ENCODE measurements at regions not wholly inside any gene's neighbourhood (a gene's known extent, or its start where the extent isn't known, plus 50 kb on each side); places are given as distances from the start of the nearest gene placed in this dataset.

DNA sequence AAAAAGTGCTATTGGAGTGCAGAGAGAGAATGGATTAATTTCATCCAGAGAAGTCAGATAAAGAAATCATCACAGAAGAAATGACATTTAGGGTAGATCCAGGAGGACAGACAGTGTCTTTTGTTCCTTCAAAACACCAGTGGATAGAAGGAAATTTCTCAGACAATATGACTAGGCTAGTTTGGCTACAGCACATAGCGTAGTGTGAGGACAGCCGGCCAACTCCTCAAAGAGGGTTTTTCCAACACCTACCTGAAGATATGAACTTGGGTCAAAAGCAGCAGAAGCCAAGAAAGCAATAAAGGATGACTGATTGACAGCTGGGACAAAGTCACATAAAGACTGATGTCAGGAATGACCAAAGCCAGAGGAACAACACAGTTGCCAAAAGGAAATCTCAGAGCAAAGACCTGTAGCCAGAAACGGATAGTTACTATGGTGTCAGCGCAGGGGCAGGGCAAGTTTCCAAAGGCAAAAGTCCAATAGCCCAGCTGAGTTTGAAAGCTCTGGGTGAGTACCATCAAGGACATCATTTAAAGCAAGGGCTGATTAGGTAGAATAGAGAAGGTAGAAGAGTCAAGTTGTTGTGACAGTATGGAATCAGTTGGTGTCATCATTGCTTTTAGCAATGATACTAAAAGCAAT is 58.7 kb upstream of the PDE3A start:
- no peaks in the 10 kb centered on the region for H3K36me3 ChIP-seq
- TF ChIP-seq EP300 (IDR thresholded peaks at IDR 0.05) (no peak), POLR2AphosphoS5 (IDR thresholded peaks at IDR 0.05) (no peak), POLR2A (IDR thresholded peaks at IDR 0.05) (no peak)
- TF ChIP-seq, protein P1, sequence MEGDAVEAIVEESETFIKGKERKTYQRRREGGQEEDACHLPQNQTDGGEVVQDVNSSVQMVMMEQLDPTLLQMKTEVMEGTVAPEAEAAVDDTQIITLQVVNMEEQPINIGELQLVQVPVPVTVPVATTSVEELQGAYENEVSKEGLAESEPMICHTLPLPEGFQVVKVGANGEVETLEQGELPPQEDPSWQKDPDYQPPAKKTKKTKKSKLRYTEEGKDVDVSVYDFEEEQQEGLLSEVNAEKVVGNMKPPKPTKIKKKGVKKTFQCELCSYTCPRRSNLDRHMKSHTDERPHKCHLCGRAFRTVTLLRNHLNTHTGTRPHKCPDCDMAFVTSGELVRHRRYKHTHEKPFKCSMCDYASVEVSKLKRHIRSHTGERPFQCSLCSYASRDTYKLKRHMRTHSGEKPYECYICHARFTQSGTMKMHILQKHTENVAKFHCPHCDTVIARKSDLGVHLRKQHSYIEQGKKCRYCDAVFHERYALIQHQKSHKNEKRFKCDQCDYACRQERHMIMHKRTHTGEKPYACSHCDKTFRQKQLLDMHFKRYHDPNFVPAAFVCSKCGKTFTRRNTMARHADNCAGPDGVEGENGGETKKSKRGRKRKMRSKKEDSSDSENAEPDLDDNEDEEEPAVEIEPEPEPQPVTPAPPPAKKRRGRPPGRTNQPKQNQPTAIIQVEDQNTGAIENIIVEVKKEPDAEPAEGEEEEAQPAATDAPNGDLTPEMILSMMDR (IDR thresholded peaks at IDR 0.05) = no peak
- 78% methylated on average over 4 of the region's 4 CpGs for WGBS
- no peak overlapping the region for H3K4me3 ChIP-seq
- H3K9me3 ChIP-seq = peaks cover 14% of the 10 kb centered on the region
- H3K4me1 ChIP-seq = no peaks in the 10 kb centered on the region
- H3K27ac ChIP-seq = no peak overlapping the region
- no peak for DNase-seq (ENCODE audit: low spot score in 2 of 2)
- H3K27me3 ChIP-seq = no peaks in the 10 kb centered on the region

DNA sequence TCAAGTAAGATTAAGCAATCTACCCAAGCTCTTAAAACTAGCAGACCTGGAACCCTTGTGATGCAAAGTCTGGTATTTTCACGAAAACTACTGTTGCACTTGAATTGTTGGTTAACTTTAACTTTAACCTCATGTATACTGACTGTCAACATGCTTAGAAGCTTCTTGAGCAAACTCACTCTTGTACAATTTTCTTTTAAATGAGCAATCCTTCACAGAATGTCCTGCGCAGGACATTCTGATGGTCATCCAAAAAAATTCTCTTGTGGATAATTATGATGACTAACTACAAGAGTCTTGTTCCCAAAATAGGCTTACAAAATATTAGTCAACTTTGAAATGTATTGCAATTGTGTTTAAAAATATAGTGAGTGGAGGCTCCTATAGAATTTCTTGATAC is 54.0 kb upstream of the PDE3A start:
- TF ChIP-seq POLR2A (IDR thresholded peaks at IDR 0.05) (no peak), EP300 (IDR thresholded peaks at IDR 0.05) (no peak), POLR2AphosphoS5 (IDR thresholded peaks at IDR 0.05) (no peak)
- TF ChIP-seq, protein P1 (IDR thresholded peaks at IDR 0.05) = no peak
- H3K36me3 ChIP-seq = no peaks in the 10 kb centered on the region
- no peaks in the 10 kb centered on the region for H3K27me3 ChIP-seq
- no peak overlapping the region for H3K27ac ChIP-seq
- H3K4me1 ChIP-seq = no peaks in the 10 kb centered on the region
- no peak overlapping the region for H3K4me3 ChIP-seq
- no peaks in the 10 kb centered on the region for H3K9me3 ChIP-seq
- WGBS = 69% methylated on average over 2 of the region's 2 CpGs
- DNase-seq (ENCODE audit: low spot score in 2 of 2) = no peak

DNA sequence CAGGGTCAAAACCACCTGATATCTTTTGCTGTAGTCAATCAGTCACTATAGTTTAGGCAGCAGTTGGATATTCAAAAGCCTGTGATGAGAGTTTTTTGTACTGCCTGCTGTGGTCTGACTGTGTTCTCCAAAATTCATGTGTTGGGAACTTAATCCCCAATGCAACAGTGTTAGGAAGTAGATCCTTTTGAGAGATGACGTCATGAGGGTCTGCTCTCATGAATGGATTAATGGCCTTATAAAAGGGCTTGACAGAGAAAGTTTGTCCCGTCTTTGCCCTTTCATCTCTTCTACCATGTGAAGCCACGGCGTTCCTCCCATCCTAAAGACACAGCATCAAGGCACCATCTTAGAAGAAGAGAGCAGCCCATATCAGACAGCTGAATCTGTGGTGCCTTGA is 50.8 kb upstream of the PDE3A start:
- H3K4me1 ChIP-seq = no peaks in the 10 kb centered on the region
- no peaks in the 10 kb centered on the region for H3K9me3 ChIP-seq
- DNase-seq (ENCODE audit: low spot score in 2 of 2) = no peak
- no peaks in the 10 kb centered on the region for H3K36me3 ChIP-seq
- WGBS = 92% methylated on average over 4 of the region's 4 CpGs
- TF ChIP-seq EP300 (IDR thresholded peaks at IDR 0.05) = no peak
- TF ChIP-seq POLR2AphosphoS5 (IDR thresholded peaks at IDR 0.05) = no peak
- H3K4me3 ChIP-seq = no peak overlapping the region
- no peaks in the 10 kb centered on the region for H3K27me3 ChIP-seq
- no peak overlapping the region for H3K27ac ChIP-seq

Measured in suprapubic skin (tissue), 4 donors.